Bronchial epithelial cell (primary cell): ENCODE measurements at regions not wholly inside any gene's neighbourhood (a gene's known extent, or its start where the extent isn't known, plus 50 kb on each side); places are given as distances from the start of the nearest gene placed in this dataset.
"Not testable (repeated sequence)": the region's sequence is repeated elsewhere in the genome, so short reads cannot be mapped to it uniquely, and the experiment has no call there.

ENCODE experiments used
- DNase-seq: peaks from one replicate; pipeline ENCODE4 v3.0.0-alpha.2; 2010; ENCODE audit warnings: low read depth
- FAIRE-seq: peaks from 2 replicates; lab custom pipeline; 2011; peaks lifted over from hg19 to GRCh38; lab: Jason Lieb, UNC
- H3K27me3 ChIP-seq: 2 replicates; pipeline ENCODE4 v1.5.1; 2011; ENCODE audit warnings: low read length; ENCODE audit not compliant: control insufficient read depth, insufficient read depth
- H3K36me3 ChIP-seq: 2 replicates; pipeline ENCODE4 v1.5.1; 2011; ENCODE audit warnings: low read length; ENCODE audit not compliant: control insufficient read depth, insufficient read depth
- H3K4me3 ChIP-seq: 2 replicates; pipeline ENCODE4 v1.5.1; 2011; ENCODE audit warnings: mild to moderate bottlenecking, low read depth, low read length, control low read depth
- TF ChIP-seq, protein P1 (sequence below): IDR thresholded peaks from 2 replicates; pipeline ENCODE4 v1.5.1; 2011; ENCODE audit warnings: mild to moderate bottlenecking, moderate library complexity, low read length, control low read depth, inconsistent platforms; ENCODE audit not compliant: insufficient read depth, severe bottlenecking

DNA sequence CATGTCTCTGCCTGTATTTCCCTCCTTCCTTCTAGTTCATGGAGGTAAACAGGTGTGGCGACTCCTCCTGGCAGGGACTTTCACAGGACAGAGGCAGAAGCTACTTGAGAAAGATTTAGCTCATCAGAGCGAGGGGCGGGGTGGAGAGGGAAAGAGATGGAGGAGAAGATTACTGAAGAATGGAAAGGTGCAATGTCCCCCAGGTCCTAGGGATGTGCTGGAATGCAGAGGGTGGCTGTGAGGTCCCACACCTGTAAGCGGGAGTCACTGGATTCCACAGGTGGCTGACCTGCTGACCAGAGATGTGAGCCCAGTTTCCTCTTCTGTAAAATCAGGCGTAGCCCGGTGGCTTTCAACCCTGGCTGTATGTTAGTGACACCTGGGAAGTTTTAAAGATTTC is 199.2 kb upstream of the SULF2 start:
- DNase-seq = no peak
- FAIRE-seq = no peak
- Histone ChIP-seq H3K4me3 (no peak overlapping the region), H3K36me3 (no peaks in the 10 kb centered on the region), H3K27me3 (peaks cover 2% of the 10 kb centered on the region)
- TF ChIP-seq, protein P1, sequence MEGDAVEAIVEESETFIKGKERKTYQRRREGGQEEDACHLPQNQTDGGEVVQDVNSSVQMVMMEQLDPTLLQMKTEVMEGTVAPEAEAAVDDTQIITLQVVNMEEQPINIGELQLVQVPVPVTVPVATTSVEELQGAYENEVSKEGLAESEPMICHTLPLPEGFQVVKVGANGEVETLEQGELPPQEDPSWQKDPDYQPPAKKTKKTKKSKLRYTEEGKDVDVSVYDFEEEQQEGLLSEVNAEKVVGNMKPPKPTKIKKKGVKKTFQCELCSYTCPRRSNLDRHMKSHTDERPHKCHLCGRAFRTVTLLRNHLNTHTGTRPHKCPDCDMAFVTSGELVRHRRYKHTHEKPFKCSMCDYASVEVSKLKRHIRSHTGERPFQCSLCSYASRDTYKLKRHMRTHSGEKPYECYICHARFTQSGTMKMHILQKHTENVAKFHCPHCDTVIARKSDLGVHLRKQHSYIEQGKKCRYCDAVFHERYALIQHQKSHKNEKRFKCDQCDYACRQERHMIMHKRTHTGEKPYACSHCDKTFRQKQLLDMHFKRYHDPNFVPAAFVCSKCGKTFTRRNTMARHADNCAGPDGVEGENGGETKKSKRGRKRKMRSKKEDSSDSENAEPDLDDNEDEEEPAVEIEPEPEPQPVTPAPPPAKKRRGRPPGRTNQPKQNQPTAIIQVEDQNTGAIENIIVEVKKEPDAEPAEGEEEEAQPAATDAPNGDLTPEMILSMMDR = no peak

DNA sequence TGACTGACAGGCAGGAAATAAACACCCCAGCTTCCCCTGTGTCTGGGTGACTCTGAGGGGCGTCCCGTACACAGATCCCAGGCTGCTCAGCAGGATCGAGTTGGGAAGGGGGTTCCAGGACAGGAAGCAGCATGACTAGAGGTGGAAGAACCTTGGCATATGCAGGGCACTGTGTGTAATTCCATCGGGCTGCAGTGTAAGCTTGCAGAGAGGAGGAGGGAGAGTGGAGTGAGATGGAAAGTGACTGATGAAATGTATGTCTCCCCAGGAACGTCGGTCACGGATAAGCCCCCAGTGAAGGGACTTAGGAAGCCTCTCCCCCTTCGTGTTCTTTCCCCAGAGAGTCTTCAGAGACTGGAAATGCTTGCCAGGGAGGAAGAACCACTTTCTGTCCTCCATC is 198.4 kb upstream of the SULF2 start:
- peak; percentile 98 for FAIRE-seq
- H3K4me3 ChIP-seq, H3K27me3 ChIP-seq, H3K36me3 ChIP-seq, DNase-seq: not testable (repeated sequence)

DNA sequence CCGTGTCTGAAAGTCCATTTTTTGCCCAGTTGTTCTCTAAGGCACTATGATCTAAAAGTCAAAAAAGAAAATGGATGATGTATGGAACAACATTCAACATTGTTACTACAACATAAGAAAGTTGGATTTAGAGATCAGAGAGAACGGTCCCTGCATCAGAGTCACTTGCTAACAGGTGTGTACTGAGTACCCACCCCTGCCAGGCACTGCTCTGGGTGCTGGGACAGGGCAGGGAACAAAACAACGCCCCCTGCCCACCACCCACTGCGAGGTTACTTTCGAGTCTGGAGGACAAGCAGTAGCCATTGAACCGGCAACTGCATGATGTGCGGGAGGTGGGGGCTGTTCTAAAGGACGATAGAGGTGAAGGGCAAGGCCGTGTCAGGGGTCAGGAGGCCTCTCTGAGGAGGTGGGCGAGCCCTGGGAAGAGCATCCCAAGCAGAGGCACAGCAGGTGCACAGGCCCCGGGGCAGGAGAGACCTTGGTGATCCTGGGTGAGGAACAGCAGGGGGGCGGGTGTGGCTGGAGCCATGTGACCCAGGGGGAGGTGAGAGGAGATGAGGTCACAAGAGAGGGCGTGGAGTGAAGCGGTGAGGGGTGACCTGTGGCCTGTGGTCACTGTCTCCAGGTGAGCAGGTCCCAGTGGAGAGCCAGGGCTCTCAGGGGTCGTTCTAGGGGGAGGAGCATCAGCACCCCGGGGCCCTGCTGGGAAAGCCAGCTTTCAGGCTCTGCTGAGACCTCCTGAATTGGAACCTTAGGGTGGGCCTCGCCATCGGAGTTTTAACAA is 197.5 kb upstream of the SULF2 start:
- FAIRE-seq = no peak
- Histone ChIP-seq H3K36me3 (no peaks in the 10 kb centered on the region), H3K4me3 (no peak overlapping the region), H3K27me3 (no peaks in the 10 kb centered on the region)
- DNase-seq = no peak
- TF ChIP-seq, protein P1 = no peak

DNA sequence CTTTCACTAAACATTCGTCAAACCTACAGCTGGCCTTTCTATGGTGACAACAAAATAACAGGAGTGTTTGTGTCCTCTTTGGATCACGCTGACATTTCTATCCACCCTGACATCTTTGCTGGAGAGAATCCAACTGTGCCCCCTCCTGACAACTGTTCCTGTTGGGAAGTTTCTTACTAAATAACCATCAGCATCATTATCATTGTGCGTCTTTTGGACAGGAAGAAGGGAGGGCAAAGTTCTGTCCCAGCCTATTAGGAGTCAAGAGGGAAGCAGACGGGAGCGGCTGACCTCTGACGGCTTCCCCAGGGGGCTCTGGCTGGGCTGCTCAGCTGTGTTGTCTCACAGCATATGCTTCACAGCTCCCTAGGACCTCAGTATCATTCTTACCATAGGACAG is 195.9 kb upstream of the SULF2 start:
- no peaks in the 10 kb centered on the region for H3K27me3 ChIP-seq
- no peak for DNase-seq
- no peaks in the 10 kb centered on the region for H3K36me3 ChIP-seq
- no peak for FAIRE-seq
- TF ChIP-seq, protein P1 = no peak
- no peak overlapping the region for H3K4me3 ChIP-seq

DNA sequence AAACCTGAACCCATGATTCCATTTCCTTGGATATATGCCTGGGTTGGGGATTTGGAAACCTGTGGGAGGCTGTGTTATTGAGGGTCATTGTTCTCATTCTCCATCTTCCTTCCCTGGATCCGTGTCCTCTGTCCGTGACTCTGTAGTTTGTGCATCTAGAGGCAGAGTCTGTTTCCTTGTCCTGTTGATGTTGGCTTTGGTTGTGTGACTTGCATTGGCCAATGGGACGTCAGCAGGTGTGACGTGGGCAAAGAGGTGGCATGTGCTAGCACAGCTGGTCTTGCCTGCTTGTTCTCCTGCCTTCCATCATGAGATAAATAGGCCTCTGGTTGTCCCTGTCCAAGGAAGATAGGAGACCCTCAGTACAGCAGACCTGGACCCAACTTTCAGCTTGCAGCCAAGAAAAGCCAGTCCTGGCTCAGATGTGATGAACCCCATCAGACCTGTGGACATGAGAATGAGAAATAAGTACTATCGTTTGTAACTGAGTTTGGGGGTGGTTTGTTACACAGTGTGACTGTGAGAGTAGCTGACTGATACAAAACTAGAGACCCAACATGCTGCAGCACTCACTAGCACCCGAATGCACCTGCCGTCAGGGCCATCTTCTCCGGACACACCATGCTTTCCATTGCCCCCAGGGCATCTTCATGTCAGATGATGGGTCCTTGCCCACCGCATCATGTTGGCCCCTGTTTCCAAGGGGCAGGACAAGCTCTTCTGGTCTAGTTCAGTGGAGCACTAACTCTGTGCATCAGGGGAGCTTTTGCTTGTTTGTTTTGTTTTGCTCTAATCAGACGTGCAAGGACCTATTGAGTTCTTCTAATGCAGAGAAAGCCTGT is 195.3 kb upstream of the SULF2 start:
- Histone ChIP-seq H3K36me3 (no peaks in the 10 kb centered on the region), H3K27me3 (no peaks in the 10 kb centered on the region), H3K4me3 (no peak overlapping the region)
- DNase-seq = no peak
- TF ChIP-seq, protein P1 = no peak
- no peak for FAIRE-seq

DNA sequence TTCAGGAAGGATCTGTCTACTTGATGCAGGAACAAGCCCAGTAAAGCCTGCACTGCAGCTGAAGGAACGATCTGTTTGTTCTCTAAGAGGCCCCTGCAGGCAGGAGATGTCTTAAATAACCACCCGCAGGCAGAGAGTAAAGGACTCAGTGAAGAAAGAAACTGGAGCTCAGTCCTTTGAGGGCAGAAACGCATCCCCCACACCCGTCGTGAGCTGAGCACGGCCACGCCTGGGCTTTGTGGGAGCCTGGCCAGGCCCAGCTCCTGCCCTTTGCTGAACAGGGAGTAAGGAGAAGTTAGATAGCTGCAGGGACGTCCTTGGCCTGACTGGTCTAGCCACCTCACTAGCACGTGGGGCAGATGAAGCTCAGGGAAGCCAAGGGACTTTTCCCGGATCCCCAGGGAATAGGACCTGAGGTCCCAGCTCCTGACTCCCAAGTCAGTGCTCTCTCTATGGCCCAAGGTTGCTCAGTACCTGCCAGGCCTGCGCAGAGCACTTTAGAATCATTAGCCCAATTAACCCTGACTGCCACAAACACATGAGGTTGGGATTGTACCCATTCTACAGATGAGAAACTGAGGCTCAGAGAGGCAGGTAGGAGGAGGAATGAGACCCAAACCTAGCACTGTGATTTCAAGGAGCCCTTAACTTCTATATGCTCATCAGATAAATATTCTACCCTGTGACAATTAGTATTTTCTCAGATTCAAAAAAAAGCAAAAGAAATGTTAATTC is 194.2 kb upstream of the SULF2 start:
- H3K4me3 ChIP-seq, FAIRE-seq, H3K36me3 ChIP-seq, DNase-seq, H3K27me3 ChIP-seq: not testable (repeated sequence)

DNA sequence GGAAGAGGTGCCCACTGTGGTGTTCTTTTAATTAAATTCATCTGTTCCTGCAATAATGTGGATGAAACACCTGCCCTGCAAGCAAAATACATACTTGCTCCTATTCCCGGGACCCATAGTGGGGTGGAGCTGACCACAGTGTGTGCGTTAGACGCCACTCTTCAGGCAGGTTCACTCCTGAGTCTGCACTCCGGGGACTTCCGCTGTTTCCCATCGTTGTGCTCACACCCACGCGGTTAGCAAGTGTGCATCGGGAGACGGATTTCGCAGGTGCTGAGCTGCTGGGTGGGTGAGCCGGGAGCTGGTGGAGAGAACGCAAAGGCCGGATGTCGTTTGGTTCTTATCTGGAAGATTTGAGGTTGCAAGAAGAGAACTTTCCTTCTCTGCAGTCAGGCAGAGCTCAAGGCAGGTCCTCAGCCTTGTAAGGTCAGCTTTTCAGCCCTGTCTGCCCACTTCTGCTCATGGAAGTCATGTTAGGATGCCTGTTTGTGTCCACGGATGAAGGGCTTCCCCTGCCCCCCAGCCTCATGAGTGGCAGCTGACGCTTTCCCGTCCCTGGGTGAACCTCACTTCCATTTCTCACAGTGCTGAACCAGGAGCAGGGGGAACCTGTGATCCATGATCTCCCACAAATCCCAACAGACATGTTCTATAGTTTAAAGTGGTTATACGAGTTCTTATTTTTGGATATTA is 193.3 kb upstream of the SULF2 start:
- H3K4me3 ChIP-seq, H3K27me3 ChIP-seq, FAIRE-seq, H3K36me3 ChIP-seq, DNase-seq: not testable (repeated sequence)

DNA sequence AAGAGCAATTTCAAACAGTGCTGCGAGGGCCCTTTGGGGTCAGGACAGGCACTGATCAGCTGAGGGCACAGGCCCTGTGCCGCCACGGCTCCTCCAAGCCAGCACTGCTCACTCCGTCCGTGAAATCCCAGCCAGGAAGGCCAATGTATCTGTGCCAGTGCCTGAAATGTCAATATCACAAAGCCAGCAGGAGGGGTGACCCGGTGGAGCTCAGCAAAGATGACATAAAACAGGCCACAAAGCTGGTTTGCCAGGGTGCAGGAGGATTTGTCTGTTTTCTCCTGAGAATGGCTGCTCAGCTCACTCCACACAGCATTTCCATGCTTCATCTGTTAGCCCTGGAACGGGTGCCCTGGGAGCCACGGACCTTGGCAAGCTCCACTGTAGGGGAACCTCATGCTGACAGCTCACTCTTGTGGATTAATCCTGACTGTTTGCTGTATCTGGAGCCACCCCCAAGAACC is 192.5 kb upstream of the SULF2 start:
- not testable (repeated sequence) for H3K36me3 ChIP-seq, H3K4me3 ChIP-seq, DNase-seq, H3K27me3 ChIP-seq
- FAIRE-seq = peak; percentile 28
